ENCODE measurements at regions not wholly inside any gene's neighbourhood (a gene's known extent, or its start where the extent isn't known, plus 50 kb on each side); places are given as distances from the start of the nearest gene placed in this dataset.

GRCh38 chr2:217183471-217183870 is 323.6 kb upstream of the TNP1 start:
- DNase-seq = no peak

DNA sequence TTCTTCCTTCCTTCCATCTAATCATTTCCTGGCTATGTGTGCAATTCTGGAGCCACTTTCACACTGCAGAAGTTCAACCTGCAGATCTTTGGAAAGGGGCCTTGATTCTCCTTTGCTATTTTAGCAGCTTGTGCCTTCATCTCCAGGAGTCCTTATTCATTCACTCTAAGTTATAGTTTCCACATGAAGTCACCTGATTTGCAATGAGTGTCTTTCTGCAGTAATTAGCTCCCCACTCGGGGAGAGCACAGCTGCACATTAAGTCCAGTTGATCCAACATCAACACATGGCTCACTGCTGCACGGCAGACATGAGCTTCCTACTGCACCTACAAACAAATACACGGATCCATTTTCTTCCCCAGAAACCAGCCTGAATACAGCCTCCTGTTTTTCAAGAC is 323.1 kb upstream of the TNP1 start:
- no peak for DNase-seq

DNA sequence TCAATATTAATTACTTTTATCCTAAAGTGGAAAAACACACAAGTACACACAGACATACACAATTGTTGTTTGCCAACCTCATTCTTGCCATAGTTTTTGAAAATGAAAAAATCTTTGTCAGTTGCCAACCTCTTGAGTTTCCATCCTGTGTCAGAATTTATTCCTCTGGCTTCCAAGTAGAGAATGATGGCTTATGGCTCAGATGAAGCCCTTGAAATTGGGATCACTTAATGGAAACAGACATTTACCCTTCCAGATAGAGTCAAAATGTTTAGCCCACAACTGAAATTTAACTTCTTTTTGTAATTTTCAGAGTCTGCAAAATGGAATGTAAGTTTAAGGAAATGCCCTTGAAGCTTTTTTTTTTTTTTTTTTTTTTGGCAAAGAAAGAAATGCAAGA is 321.6 kb upstream of the TNP1 start:
- DNase-seq = no peak

DNA sequence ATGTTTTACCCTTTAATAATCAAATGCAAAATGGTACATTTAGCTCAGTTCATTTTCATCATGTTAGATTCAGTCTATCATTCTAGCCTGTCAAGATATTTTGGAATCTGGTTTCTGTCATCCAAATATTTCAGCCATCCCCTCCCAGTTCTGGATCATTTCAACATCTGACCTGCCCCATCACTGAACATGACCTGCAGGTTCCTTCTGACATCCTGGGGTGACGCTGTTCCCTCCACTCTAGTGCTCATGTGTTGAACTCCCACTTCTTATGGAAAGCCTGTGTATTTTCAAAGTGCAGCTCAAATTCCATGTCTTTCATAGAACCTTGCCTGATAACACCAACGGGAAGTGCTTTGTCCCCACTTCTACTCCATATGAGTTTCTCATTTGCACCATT is 320.0 kb upstream of the TNP1 start:
- no peak for DNase-seq

DNA sequence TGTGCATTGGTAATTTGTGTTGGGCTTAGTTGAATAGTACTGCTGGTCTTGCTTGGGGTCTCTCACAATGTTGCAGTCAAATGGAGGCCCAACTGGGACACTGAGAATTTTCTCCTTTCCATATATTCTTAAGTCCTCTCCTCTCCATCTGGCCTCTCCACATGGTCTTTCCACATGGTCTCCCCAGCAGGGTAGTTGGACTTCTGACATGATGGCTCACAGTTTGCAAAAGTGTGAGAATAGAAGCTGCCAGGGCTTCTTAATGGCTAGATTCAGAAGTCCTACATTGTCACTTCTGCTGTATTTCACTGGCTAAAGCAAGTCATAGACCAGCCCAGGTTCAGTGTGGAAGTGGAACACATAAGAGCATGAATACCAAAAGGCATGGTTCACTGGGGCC is 318.5 kb upstream of the TNP1 start:
- no peak for DNase-seq

- no peak for DNase-seq
Measured at GRCh38 chr2:217177720-217178119, 317.9 kb upstream of the TNP1 start.

GRCh38 chr2:217171874-217172273 is 312.0 kb upstream of the TNP1 start:
- no peak for DNase-seq

- DNase-seq = no peak
Measured at GRCh38 chr2:217168496-217168895, 308.6 kb upstream of the TNP1 start.

GRCh38 chr2:217167531-217167930 is 307.7 kb upstream of the TNP1 start:
- DNase-seq = no peak

DNA sequence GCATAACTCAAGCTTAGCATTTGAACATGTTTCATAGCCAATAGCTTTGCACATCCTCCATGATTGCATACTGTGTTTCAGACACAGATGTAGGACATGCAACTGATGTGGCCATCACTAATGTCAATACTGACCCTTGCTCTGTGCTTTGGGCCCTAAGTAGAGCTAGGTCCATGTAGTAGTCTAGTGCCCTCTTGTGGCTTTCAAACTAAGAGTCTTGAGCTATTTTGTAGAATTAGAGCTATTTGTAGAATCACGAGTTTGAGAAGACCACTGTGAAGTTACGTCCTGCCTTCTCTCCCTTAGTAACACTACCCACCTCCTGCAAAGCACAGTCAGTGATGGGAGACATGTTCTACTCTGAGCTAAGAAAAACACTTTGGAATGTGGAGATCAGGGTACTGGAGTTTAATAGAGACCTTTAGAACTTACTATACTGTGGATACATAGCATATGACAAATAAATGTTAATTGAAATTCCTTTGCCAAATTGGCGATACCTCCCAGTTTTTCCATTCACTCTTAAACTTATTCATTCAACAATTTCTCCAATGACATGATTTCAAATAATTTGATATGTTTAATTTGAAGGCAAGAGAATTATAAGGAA is 306.5 kb upstream of the TNP1 start:
- DNase-seq = no peak

DNA sequence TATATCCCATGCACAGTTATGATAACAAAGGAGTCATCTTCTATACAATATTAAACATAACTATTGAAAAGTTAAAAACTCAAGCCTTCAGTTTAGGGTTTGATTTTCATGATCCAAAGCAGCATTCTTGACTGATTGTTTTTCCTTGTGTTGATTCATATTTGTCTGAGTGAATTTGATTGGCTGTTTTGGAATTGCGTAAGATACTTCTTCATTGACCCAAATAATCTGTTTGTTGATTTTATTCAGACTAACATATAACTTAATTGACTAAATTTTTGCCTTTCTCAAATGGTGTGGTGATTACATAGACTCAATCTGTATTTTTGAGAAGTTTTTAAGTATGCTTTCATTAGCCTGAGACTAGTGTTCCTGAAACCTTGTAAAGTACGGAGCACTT is 305.7 kb upstream of the TNP1 start:
- DNase-seq = no peak

DNA sequence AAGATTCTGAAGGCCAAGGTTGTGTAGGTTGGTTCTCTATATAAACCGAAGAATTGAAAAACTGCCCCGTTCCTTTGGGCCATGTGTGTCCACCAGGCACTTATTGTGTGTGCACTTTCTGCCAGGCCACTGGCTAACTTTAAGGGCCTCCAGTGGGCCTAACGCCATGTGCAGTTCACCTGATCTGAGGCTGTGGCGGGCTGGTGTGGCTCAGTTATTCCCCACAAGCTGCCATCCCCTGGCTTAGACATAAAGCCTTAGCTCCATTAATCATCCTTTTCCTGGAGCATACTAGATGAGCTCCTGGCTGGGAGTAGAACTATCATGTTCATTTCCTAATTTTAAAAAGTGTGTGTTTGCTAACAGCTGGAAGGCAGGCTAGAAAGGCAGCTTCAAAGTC is 304.1 kb upstream of the TNP1 start:
- no peak for DNase-seq

GRCh38 chr2:217162533-217162932 is 302.7 kb upstream of the TNP1 start:
- DNase-seq = peak; percentile 3

GRCh38 chr2:217160978-217161973 is 301.4 kb upstream of the TNP1 start:
- DNase-seq = no peak

DNA sequence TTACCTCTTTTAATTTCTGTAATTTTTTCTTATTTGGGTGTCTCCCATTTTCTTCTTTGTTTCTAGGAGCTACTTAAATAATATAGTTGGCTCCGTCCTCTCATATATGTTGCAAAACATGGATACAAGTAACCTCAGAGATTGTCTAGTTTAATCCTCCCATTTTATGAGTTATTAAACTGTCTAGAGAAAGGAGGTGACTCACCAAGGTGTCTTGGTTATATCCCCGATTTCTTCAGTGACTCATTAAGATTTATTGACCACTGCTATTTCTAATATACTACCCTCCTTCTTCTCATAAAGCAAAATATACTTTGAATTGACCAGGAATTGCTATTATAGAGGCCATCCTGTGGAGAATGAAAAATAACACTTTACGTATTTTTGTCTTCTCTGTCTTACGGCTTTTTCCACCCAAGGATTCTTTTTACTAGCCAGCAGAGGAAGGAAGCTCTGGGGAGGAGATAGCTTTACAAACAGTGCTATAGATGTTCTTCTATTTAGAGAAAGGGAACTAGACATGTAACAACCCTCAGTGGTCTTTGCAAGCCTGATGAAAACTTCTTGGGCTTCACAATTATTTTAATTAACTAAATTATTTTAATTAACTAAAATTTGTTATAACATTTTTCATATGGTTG is 300.4 kb upstream of the TNP1 start:
- no peak for DNase-seq

GRCh38 chr2:217158928-217159327 is 299.1 kb upstream of the TNP1 start:
- DNase-seq = no peak

GRCh38 chr2:217157581-217157980 is 297.7 kb upstream of the TNP1 start:
- no peak for DNase-seq

GRCh38 chr2:217156801-217157200 is 296.9 kb upstream of the TNP1 start:
- DNase-seq = no peak

DNA sequence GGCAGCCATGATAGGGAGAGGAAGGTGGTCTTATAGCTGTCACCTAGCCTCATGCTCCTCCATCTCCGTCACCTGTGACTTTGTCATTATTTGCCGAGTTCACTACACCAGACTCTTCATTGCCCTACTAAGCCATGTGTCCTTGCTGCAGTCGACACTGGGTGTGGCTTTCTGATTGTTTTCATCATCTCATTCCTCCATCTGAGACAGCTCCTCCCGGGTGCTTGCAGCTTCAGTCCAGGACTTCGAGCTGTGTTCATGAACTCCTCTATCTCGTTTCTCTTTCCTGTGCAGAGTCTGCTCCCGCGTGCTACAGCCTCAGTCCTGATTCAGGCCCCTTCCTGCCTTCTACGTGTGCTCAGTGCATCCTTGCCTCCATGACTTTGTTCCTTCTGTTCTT is 295.1 kb upstream of the TNP1 start:
- no peak for DNase-seq

- DNase-seq = no peak
Measured at GRCh38 chr2:217153510-217153909, 293.6 kb upstream of the TNP1 start.

DNA sequence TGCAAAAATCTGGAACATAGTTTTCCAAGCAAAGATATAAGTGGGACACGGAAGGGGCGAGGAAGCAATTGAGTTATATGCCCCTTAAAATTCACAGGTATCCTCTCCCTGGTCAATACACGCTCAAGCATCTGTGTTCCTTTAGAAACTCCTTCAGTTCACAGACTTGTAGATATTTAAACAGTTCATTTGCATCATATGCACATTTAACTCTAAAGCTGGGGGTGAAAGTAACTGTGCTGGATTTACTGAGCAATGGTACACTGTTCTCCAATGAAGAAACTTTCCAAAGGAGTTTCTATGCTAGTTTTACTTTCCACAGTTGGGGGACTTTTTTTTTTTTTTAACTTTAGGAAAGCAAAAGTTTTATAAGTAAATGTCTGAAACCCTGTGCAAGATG is 293.0 kb upstream of the TNP1 start:
- no peak for DNase-seq

DNA sequence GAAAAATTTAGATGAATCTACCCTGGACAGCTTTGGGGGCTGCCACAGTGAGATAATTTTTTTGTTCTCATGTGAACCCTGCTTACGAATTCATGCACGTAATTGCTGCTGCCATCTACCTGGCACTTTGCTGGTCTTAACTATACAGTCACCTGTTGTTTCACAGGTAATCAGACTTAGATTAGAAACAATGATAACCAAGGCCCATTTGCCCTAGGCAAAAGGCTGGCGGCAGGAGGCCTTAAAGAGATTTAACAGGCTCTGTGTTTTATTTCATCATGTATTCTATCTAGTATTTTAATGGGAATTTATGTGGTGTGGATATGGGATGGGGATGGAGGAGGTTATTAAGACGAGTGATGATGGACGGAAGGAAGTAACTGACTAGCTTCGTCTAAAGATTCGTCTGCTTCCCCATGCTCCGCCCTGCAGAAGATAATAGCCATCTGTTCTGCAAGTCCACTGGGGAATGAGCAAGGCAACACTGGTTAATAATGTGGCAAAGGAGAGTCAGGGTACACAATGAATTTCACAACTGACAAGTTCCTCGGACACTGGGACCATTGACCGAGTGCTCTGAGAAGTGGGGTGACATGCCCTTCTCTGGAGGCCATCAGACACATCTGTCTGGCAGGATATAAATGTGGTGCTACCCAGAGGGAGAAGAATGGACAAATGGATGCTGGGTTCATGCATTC is 291.8 kb upstream of the TNP1 start:
- no peak for DNase-seq

DNA sequence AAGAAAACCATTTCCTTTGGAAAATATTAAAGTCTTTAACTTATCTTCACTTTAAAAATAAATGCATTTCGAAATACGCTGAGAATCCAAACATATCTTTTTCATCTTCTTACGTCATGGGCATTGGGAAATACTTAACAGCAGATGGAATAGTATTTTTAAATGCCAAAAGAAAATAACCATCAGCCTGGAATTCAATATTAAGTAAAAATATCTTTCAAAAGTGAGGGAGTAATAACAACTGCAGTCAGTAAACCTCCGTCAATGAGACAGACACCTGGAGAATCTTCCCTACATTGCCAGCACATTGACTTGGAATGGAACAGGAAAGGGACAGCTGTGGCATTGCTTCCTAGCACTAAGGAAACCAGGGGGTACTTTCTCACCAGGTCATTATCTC is 290.4 kb upstream of the TNP1 start:
- DNase-seq = no peak

Data from CD4-positive, alpha-beta T cell treated with Interleukin-17A for 1 hour (primary cell).